CD1c-positive myeloid dendritic cell (primary cell): ENCODE measurements at regions not wholly inside any gene's neighbourhood (a gene's known extent, or its start where the extent isn't known, plus 50 kb on each side); places are given as distances from the start of the nearest gene placed in this dataset.

ENCODE experiments used
- DNase-seq: peaks from one replicate; pipeline ENCODE4 v3.0.0-alpha.2; 2016; ENCODE audit errors: extremely low spot score

DNA sequence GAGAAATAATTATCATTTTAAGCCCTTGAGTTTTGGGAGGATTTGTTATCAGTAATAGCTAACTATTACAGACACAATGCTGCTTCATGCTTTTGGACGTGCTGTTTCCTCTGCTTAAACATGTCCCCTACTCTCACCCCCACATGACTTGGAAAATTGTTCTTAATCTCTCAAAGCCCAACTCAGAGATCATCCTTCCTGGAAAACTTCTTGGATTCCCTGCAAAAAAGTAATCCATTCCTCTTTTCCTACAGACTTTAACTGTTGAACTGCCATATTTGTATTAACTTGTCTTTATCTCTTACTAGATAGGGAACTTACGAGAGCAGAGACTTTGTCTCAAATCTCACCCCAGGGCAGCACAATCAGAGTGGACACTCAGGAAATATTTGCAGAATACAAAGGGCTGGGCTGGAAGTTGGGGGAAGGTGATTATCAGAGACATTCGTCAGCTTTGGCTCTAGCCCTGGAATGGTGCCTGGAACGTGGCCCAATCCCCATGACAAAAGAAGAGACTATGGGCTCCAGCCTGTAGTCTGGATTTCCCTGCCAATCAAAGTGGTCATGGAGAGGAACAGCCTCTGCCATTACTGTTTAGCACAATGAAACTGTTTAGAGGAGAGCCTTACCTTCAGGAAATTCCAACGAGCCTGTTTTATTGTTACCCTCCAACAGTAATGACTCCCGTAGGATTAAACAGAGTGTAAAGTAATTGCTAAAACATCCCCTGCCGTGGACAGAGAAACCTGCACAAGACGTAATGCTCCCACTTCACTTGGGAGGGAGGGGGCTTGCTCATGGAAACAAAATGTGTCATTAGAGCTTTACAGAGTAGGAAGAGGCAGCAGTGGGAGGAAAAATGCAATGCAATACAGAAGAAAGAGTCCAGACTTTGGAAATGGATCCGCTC is 140.4 kb upstream of the AUTS2 start:
- no peak for DNase-seq

DNA sequence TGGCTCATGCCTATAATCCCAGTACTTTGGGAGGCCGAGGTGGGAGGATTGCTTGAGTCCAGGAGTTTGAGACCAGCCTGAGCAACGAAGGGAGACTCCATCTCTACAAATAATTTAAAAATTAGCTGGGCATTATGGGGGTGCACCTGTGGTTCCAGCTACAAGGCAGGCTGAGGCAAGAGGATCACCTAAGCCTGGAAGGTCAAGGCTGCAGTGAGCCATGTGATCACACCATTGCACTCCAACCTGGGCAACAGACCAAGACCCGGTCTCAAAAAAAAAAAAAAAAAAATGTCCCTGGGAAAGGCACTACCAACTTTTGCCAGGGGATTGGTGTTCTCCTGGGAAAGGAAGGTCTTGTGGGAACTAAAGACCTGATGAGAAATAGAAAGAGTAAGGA is 134.2 kb upstream of the AUTS2 start:
- no peak for DNase-seq

GRCh38 chr7:69465262-69465661 is 133.0 kb upstream of the AUTS2 start:
- no peak for DNase-seq

GRCh38 chr7:69467826-69468225 is 130.4 kb upstream of the AUTS2 start:
- DNase-seq = no peak

- DNase-seq = no peak
Measured at GRCh38 chr7:69476416-69476815, 121.9 kb upstream of the AUTS2 start.

- DNase-seq = no peak
Measured at GRCh38 chr7:69482676-69483075, 115.6 kb upstream of the AUTS2 start.

GRCh38 chr7:69489533-69489932 is 108.7 kb upstream of the AUTS2 start:
- DNase-seq = no peak

- no peak for DNase-seq
Measured at GRCh38 chr7:69498671-69499070, 99.6 kb upstream of the AUTS2 start.

DNA sequence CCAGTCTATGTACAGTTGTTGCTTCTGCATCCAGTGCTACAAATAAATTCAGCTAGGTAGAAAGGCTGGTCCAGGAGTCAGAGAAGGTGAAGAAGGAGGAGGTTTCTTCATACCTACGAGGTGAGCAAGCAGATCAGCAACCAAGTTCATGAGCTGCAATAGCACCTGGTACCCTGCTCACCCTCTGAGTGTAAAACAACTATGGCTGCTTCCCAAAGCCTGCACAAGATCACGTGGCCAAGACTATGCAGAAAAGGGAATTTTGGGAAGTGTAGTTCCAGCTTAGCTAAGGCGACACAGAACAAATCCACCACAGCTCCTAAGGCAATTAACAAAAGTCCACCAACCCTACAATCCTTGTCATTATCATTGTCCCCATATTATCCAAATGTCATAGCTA is 95.9 kb upstream of the AUTS2 start:
- no peak for DNase-seq

GRCh38 chr7:69504733-69505420 is 93.4 kb upstream of the AUTS2 start:
- DNase-seq = no peak

DNA sequence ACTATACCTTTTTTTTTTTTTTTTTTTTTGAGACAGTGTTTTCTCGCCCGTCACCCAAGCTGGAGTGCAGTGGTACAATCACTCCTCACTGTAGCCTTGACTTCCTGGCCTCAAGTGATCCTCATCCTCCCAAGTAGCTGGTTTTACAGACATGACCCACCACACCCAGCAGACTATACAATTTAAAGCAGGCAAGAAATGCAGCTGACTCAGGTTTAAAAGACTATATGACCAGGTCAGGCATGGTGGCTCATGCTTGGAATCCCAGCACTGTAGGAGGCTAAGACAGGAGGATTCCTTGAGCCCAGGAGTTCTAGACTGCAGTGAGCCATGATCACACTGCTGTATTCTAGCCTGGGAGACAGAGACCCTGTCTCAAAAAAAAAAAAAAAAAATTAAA is 89.5 kb upstream of the AUTS2 start:
- DNase-seq = no peak

- DNase-seq = no peak
Measured at GRCh38 chr7:69510114-69510513, 88.2 kb upstream of the AUTS2 start.

GRCh38 chr7:69515495-69516212 is 82.6 kb upstream of the AUTS2 start:
- no peak for DNase-seq

DNA sequence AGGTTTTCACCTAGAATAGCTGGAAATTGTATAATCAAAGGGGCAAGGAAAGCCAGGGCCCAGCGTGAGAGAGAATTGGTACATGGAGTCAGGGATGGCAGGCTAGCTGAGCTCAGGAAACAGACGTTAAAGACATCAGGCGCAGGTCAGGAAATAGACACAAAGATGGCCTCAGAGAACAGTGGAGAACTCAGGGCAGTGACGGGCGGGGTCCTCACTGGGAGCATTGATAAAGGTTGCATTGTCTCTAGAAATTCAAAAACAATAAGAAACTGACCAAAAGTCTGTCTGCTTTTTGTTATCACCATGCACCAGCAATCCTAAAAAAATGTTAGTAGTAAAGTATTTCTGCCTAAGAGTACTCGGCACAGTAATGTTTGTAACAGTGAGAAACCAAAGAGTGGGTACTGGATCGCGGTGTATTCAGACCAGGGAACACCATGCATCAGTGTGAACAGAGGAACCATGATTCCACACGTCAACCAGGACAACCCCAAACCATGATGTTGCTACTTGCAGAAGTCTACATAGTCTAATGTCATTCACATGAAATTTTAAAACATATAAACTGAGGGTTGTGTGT is 81.9 kb upstream of the AUTS2 start:
- no peak for DNase-seq

- no peak for DNase-seq
Measured at GRCh38 chr7:69517985-69518704, 80.1 kb upstream of the AUTS2 start.

DNA sequence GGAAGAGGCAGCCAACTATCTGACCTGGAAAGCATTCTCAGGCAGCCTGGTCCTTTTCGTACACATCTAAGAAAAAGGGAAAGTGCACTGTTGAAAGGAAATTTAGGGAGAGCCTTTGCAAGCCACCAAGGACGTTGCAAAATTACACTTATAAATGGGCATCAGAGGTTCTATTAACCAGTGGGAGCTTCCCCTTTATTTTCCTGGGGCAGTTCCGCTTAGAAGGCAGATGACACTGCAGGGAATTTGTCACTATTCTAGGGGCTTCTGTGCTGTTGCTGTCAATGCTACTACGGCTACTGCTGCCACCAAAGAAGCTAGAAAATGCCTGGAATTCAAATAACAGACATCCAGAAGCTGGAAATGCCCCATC is 79.6 kb upstream of the AUTS2 start:
- DNase-seq = no peak

DNA sequence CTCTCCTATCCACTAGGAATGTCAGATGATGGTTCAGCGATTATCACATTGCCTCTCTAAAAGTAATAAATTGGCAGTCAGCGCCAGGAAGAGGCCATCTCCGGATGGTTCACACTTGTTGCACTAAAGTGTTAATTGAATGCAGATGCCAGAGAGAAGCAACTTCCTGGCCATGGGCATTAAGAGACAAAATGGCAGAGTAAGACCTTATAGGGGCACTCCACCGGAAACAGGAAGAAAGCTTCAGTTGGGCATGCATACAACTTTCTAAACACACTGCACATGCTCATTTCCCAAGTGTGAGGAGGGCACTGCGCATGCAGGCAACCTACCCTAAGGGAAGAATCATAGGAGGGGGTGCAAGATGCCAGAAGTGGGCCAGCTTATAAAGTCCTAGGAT is 71.7 kb upstream of the AUTS2 start:
- no peak for DNase-seq

DNA sequence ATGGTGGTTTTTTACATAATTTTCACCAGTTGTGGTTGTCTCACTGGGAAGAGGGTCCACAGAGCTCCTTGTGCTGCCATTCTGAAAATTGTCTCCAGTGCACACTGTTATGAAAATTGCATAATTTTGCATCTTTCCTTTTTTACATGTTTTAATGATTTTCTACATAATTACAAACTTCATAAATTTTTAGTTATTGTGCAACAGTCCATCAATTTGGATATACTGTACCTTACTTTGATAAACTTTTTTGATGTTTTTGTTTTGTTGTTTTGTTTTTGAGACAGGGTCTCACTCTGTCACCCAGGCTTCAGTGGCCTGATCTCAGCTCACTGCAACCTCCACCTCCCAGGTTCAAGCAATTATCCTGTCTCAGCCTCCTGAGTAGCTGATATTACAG is 70.6 kb upstream of the AUTS2 start:
- DNase-seq = no peak

GRCh38 chr7:69531050-69531449 is 67.2 kb upstream of the AUTS2 start:
- no peak for DNase-seq

- DNase-seq = no peak
Measured at GRCh38 chr7:69534461-69535041, 63.7 kb upstream of the AUTS2 start.

GRCh38 chr7:69537691-69538090 is 60.6 kb upstream of the AUTS2 start:
- DNase-seq = no peak
